ENCODE measurements at regions not wholly inside any gene's neighbourhood (a gene's known extent, or its start where the extent isn't known, plus 50 kb on each side); places are given as distances from the start of the nearest gene placed in this dataset.

DNA sequence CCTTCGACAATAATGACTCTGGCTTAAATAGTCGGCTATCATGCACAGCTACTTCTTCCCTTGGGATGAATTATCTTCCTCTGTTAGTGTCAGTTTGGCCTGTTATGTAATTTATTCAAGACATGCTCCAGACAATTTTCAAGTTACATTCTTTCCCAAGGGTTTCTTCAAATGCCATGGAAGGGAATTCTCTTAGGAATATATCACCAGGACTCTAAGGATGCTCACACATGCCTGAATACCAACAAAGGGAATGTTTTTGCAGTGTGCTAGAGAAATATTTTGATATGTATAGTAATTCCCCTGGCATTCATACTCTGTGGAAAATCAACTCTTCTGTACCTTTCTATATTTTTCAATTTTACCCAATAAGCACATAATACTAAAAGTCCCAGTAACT is 286.0 kb upstream of the KYNU start:
- Histone ChIP-seq H3K4me1 (ENCODE audit: control insufficient read depth, insufficient read depth, low read length) (no peaks in the 10 kb centered on the region), H3K36me3 (ENCODE audit: control insufficient read depth, insufficient read depth, low read length) (no peaks in the 10 kb centered on the region), H3K27me3 (ENCODE audit: control insufficient read depth, insufficient read depth, low read length) (no peaks in the 10 kb centered on the region), H3K27ac (ENCODE audit: low read length) (no peak overlapping the region), H3K4me3 (ENCODE audit: low read depth in 2 of 2, low read length in 2 of 2) (no peak overlapping the region), H3K9me3 (ENCODE audit: control insufficient read depth, insufficient read depth, low read depth, low read length) (no peaks in the 10 kb centered on the region)
- ChIA-PET CTCF (no interaction called here), POLR2A (no interaction called here)
- intact Hi-C loops (cut with micrococcal nuclease; ENCODE audit: unreplicated experiment) (loop anchor here (10.0 kb wide), 1 partner anchor 427 kb away; no protein-coding TSS in a partner anchor), in situ Hi-C loops (cut with HindIII; ENCODE audit: low pct_unique_long_range_greater_than_20kb, low sequenced_read_pairs) (no loop called here)
- no TSS peak for BruUV-seq (replicated peaks)
- ATAC-seq: no peak
- no peak for TF ChIP-seq SIN3A (IDR thresholded peaks at IDR 0.05; ENCODE audit: borderline replicate concordance, insufficient read depth, low read depth, low read length)
- TF ChIP-seq, protein P1, sequence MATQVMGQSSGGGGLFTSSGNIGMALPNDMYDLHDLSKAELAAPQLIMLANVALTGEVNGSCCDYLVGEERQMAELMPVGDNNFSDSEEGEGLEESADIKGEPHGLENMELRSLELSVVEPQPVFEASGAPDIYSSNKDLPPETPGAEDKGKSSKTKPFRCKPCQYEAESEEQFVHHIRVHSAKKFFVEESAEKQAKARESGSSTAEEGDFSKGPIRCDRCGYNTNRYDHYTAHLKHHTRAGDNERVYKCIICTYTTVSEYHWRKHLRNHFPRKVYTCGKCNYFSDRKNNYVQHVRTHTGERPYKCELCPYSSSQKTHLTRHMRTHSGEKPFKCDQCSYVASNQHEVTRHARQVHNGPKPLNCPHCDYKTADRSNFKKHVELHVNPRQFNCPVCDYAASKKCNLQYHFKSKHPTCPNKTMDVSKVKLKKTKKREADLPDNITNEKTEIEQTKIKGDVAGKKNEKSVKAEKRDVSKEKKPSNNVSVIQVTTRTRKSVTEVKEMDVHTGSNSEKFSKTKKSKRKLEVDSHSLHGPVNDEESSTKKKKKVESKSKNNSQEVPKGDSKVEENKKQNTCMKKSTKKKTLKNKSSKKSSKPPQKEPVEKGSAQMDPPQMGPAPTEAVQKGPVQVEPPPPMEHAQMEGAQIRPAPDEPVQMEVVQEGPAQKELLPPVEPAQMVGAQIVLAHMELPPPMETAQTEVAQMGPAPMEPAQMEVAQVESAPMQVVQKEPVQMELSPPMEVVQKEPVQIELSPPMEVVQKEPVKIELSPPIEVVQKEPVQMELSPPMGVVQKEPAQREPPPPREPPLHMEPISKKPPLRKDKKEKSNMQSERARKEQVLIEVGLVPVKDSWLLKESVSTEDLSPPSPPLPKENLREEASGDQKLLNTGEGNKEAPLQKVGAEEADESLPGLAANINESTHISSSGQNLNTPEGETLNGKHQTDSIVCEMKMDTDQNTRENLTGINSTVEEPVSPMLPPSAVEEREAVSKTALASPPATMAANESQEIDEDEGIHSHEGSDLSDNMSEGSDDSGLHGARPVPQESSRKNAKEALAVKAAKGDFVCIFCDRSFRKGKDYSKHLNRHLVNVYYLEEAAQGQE (IDR thresholded peaks at IDR 0.05; ENCODE audit: insufficient read depth in 1 of 2, low read depth in 2 of 2, low read length in 1 of 2): no peak
- no peak for TF ChIP-seq TCF7L2 (IDR thresholded peaks at IDR 0.05; ENCODE audit: low read depth, low read length)
- TF ChIP-seq POLR2AphosphoS5 (IDR thresholded peaks at IDR 0.05; ENCODE audit: low read depth, low read length): no peak
- no peak for TF ChIP-seq CTCF (IDR thresholded peaks at IDR 0.05)
- no peak for DNase-seq (ENCODE audit: low read depth, low spot score)

- Histone ChIP-seq H3K27me3 (ENCODE audit: control insufficient read depth, insufficient read depth, low read length) (no peaks in the 10 kb centered on the region), H3K4me1 (ENCODE audit: control insufficient read depth, insufficient read depth, low read length) (no peaks in the 10 kb centered on the region), H3K27ac (ENCODE audit: low read length) (no peak overlapping the region), H3K4me3 (ENCODE audit: low read depth in 2 of 2, low read length in 2 of 2) (no peak overlapping the region), H3K9me3 (ENCODE audit: control insufficient read depth, insufficient read depth, low read depth, low read length) (no peaks in the 10 kb centered on the region), H3K36me3 (ENCODE audit: control insufficient read depth, insufficient read depth, low read length) (no peaks in the 10 kb centered on the region)
- in situ Hi-C loops (cut with HindIII; ENCODE audit: low pct_unique_long_range_greater_than_20kb, low sequenced_read_pairs) (no loop called here), intact Hi-C loops (cut with micrococcal nuclease; ENCODE audit: unreplicated experiment) (no loop called here)
- TF ChIP-seq TCF7L2 (IDR thresholded peaks at IDR 0.05; ENCODE audit: low read depth, low read length) (no peak), POLR2AphosphoS5 (IDR thresholded peaks at IDR 0.05; ENCODE audit: low read depth, low read length) (no peak), SIN3A (IDR thresholded peaks at IDR 0.05; ENCODE audit: borderline replicate concordance, insufficient read depth, low read depth, low read length) (no peak), CTCF (IDR thresholded peaks at IDR 0.05) (no peak)
- DNase-seq (ENCODE audit: low read depth, low spot score) (no peak), ATAC-seq (no peak)
- CTCF ChIA-PET: no interaction called here
- BruUV-seq (replicated peaks): no TSS peak
- POLR2A ChIA-PET: no interaction called here
These were observed 289.2 kb upstream of the KYNU start for GRCh38 chr2:142588269-142588668.
